ENCODE measurements at regions not wholly inside any gene's neighbourhood (a gene's known extent, or its start where the extent isn't known, plus 50 kb on each side); places are given as distances from the start of the nearest gene placed in this dataset.

GRCh38 chr4:125703443-125703842 lies 388.7 kb downstream of the FAT4 start:
- no peak for DNase-seq (ENCODE audit: low spot score)
- no peak for TF ChIP-seq CTCF (IDR thresholded peaks at IDR 0.05)
- no peak for ATAC-seq (ENCODE audit: low FRiP score)

GRCh38 chr4:125704726-125705125 lies 390.0 kb downstream of the FAT4 start:
- ATAC-seq (ENCODE audit: low FRiP score), result no peak
- TF ChIP-seq CTCF (IDR thresholded peaks at IDR 0.05), result no peak
- no peak for DNase-seq (ENCODE audit: low spot score)

- ATAC-seq (ENCODE audit: low FRiP score), result no peak
- no peak for TF ChIP-seq CTCF (IDR thresholded peaks at IDR 0.05)
- DNase-seq (ENCODE audit: low spot score), result no peak
These were observed 390.9 kb downstream of the FAT4 start for GRCh38 chr4:125705681-125706080.

- DNase-seq (ENCODE audit: low spot score) (no peak), ATAC-seq (ENCODE audit: low FRiP score) (no peak)
- no peak for TF ChIP-seq CTCF (IDR thresholded peaks at IDR 0.05)
These were observed 392.6 kb downstream of the FAT4 start for GRCh38 chr4:125707397-125707796.

- TF ChIP-seq CTCF (IDR thresholded peaks at IDR 0.05), result no peak
- ATAC-seq (ENCODE audit: low FRiP score) (no peak), DNase-seq (ENCODE audit: low spot score) (no peak)
These were observed 396.0 kb downstream of the FAT4 start for GRCh38 chr4:125710766-125711165.

GRCh38 chr4:125714049-125714448 lies 399.3 kb downstream of the FAT4 start:
- TF ChIP-seq CTCF (IDR thresholded peaks at IDR 0.05), result no peak
- DNase-seq (ENCODE audit: low spot score), result no peak
- no peak for ATAC-seq (ENCODE audit: low FRiP score)

GRCh38 chr4:125714845-125715244 lies 400.1 kb downstream of the FAT4 start:
- ATAC-seq (ENCODE audit: low FRiP score), result no peak
- no peak for DNase-seq (ENCODE audit: low spot score)
- no peak for TF ChIP-seq CTCF (IDR thresholded peaks at IDR 0.05)

Data from omental fat pad (tissue), 3 donors.